SK-N-SH treated with all-trans-retinoic acid at 6 μM for 48 hours (cell line): ENCODE measurements at regions not wholly inside any gene's neighbourhood (a gene's known extent, or its start where the extent isn't known, plus 50 kb on each side); places are given as distances from the start of the nearest gene placed in this dataset.
"Not testable (repeated sequence)": the region's sequence is repeated elsewhere in the genome, so short reads cannot be mapped to it uniquely, and the experiment has no call there.

Experiments used
- ATAC-seq: fragments of 200-7000 bp; cut with Tn5 transposase; 3 replicates; pipeline ENCODE4 v1.9.1; 2020; ENCODE audit warnings: mild to moderate bottlenecking, moderate library complexity
- ARNTL ChIP-seq: fragments of 450-650 bp; formaldehyde crosslinking; IDR thresholded peaks from 2 replicates; pipeline ENCODE4 v1.5.0; 2020; ENCODE audit warnings: low read depth, mild to moderate bottlenecking, moderate library complexity, borderline replicate concordance
- BACH2 ChIP-seq: fragments of 250-450 bp; sonication (Bioruptor Pico); IDR thresholded peaks from 2 replicates; pipeline ENCODE4 v1.9.0; 2021; ENCODE audit warnings: mild to moderate bottlenecking, borderline replicate concordance
- CSDC2 ChIP-seq: fragments of 250-450 bp; sonication (Bioruptor Pico); IDR thresholded peaks from 2 replicates; pipeline ENCODE4 v1.5.0; 2020; ENCODE audit warnings: mild to moderate bottlenecking, moderate library complexity
- ESRRG ChIP-seq: fragments of 250-450 bp; sonication (Bioruptor Pico); IDR thresholded peaks from 2 replicates; pipeline ENCODE4 v1.6.1; 2021; ENCODE audit warnings: mild to moderate bottlenecking
- GLIS3 ChIP-seq: fragments of 250-450 bp; sonication (Bioruptor Pico); IDR thresholded peaks from 2 replicates; pipeline ENCODE4 v1.5.0; 2020; ENCODE audit warnings: mild to moderate bottlenecking, moderate library complexity
- ISL1 ChIP-seq: fragments of 250-450 bp; sonication (Bioruptor Pico); IDR thresholded peaks from 2 replicates; pipeline ENCODE4 v2.1.2; 2022; ENCODE audit warnings: mild to moderate bottlenecking, moderate library complexity
- OSR1 ChIP-seq: fragments of 250-450 bp; sonication (Bioruptor Pico); IDR thresholded peaks from 2 replicates; pipeline ENCODE4 v1.8.0; 2022; ENCODE audit warnings: moderate library complexity, mild to moderate bottlenecking, inconsistent platforms
- PPARA ChIP-seq: fragments of 250-450 bp; sonication (Bioruptor Pico); IDR thresholded peaks from 2 replicates; pipeline ENCODE4 v1.5.0; 2020; ENCODE audit warnings: mild to moderate bottlenecking, borderline replicate concordance
- RARB ChIP-seq: fragments of 250-450 bp; sonication (Bioruptor Pico); IDR thresholded peaks from 2 replicates; pipeline ENCODE4 v1.8.0; 2021; ENCODE audit warnings: mild to moderate bottlenecking, moderate library complexity
- SNAI2 ChIP-seq: fragments of 250-450 bp; sonication (Bioruptor Pico); IDR thresholded peaks from 2 replicates; pipeline ENCODE4 v1.5.0; 2020; ENCODE audit warnings: mild to moderate bottlenecking, moderate library complexity
- TCF4 ChIP-seq: fragments of 250-450 bp; sonication (Bioruptor Pico); IDR thresholded peaks from 2 replicates; pipeline ENCODE4 v1.8.0; 2021; ENCODE audit warnings: mild to moderate bottlenecking, moderate library complexity, borderline replicate concordance
- TOX ChIP-seq: fragments of 250-450 bp; sonication (Bioruptor Pico); IDR thresholded peaks from 2 replicates; pipeline ENCODE4 v1.8.0; 2021; ENCODE audit warnings: mild to moderate bottlenecking, moderate library complexity, borderline replicate concordance
- ZC3H10 ChIP-seq: fragments of 250-450 bp; sonication (Bioruptor Pico); IDR thresholded peaks from 2 replicates; pipeline ENCODE4 v1.5.1; 2021; ENCODE audit warnings: mild to moderate bottlenecking, moderate library complexity
- ZFP3 ChIP-seq: fragments of 250-450 bp; sonication (Bioruptor Pico); IDR thresholded peaks from 2 replicates; pipeline ENCODE4 v1.5.0; 2020; ENCODE audit warnings: mild to moderate bottlenecking, moderate library complexity
- ZFP30 ChIP-seq: fragments of 450-650 bp; formaldehyde crosslinking; IDR thresholded peaks from 2 replicates; pipeline ENCODE4 v1.5.0; 2022; ENCODE audit warnings: mild to moderate bottlenecking, moderate library complexity
- ZNF565 ChIP-seq: fragments of 450-650 bp; formaldehyde crosslinking; conservative IDR thresholded peaks from 2 replicates; pipeline ENCODE4 v1.5.0; 2020; ENCODE audit warnings: low read depth, mild to moderate bottlenecking, moderate library complexity
- ZNF70 ChIP-seq: fragments of 450-650 bp; formaldehyde crosslinking; IDR thresholded peaks from 2 replicates; pipeline ENCODE4 v1.5.0; 2020; ENCODE audit warnings: mild to moderate bottlenecking, moderate library complexity
- ZNF8 ChIP-seq: fragments of 450-650 bp; formaldehyde crosslinking; IDR thresholded peaks from 2 replicates; pipeline ENCODE4 v1.5.0; 2020; ENCODE audit warnings: mild to moderate bottlenecking, moderate library complexity
- TF ChIP-seq, protein P1 (sequence below): fragments of 250-450 bp; sonication (Bioruptor Pico); IDR thresholded peaks from 2 replicates; pipeline ENCODE4 v1.5.1; 2021; ENCODE audit warnings: mild to moderate bottlenecking, moderate library complexity
- TF ChIP-seq, protein P2 (sequence below): fragments of 250-450 bp; sonication (Bioruptor Pico); IDR thresholded peaks from 2 replicates; pipeline ENCODE4 v1.8.0; 2020; ENCODE audit warnings: mild to moderate bottlenecking, moderate library complexity, borderline replicate concordance
- TF ChIP-seq, protein P3 (sequence below): fragments of 250-450 bp; sonication (Bioruptor Pico); IDR thresholded peaks from 2 replicates; pipeline ENCODE4 v1.8.0; 2021; ENCODE audit warnings: low read depth, mild to moderate bottlenecking, moderate library complexity, borderline replicate concordance
- TF ChIP-seq, protein P4 (sequence below): fragments of 250-450 bp; sonication (Bioruptor Pico); IDR thresholded peaks from 2 replicates; pipeline ENCODE4 v1.5.1; 2020; ENCODE audit warnings: low read depth, mild to moderate bottlenecking, moderate library complexity

DNA sequence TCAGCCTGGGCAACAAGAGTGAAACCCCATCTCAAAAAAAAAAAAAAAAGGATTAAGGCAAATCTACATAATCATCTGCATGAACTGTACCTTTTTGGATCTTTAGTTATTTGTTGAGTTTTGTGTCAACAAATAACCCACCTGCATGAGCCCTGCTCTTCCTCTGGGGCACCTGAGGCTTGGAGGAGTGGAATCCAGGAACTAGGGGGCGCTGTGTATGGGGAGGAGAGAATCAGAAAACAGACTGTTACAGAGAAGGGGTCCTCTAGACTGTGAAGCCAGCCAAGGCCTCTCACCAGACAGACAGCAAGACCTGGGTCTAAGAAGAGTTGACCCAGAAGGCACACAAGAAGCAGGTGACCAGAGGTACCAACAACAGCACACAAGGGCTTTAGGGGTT lies 682.8 kb upstream of the NRP1 start:
- ATAC-seq: no peak
- TF ChIP-seq ISL1 (CRISPR knock-in tag): no peak
- TF ChIP-seq, protein P1, sequence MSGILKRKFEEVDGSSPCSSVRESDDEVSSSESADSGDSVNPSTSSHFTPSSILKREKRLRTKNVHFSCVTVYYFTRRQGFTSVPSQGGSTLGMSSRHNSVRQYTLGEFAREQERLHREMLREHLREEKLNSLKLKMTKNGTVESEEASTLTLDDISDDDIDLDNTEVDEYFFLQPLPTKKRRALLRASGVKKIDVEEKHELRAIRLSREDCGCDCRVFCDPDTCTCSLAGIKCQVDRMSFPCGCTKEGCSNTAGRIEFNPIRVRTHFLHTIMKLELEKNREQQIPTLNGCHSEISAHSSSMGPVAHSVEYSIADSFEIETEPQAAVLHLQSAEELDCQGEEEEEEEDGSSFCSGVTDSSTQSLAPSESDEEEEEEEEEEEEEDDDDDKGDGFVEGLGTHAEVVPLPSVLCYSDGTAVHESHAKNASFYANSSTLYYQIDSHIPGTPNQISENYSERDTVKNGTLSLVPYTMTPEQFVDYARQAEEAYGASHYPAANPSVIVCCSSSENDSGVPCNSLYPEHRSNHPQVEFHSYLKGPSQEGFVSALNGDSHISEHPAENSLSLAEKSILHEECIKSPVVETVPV (CRISPR knock-in tag): no peak
- no peak for TF ChIP-seq TOX (CRISPR knock-in tag)
- TF ChIP-seq ZNF8 (CRISPR knock-in tag): no peak

DNA sequence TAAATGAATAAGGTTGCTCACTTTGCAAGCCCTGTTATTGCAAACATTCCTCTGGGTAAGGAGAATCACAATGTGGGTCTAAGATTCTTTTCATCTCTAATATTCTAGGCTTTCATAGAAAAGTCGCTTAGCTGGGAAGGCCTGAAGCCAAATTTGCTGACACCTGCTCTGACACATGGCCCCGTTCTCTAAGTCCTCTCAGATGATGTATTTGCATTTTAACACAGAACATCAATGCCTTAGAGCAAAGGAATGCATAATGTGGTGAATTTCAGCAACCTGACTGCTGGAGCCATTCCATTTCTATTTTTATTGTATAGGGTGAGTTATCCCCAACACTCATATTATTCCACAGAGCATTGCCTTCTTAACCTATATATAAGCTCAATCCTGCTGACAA lies 682.1 kb upstream of the NRP1 start:
- no peak for ATAC-seq

DNA sequence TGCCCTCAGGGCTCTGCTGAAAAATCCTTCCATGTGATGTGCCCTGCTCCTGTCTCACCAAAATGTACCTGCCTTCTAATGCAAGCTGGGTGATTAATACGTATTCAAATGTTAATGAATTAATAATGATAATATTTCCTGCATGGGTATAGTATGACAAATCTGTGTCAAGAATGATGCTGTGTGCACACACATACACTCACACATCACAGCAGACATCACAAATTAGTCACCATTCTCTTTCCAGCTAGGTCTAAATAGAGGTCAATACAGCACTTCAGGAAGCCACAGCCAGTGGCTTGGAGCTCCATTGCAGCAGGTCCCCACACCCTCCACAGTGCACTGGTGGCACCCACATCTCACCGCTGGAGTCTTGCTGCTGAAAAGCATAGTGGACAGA lies 681.2 kb upstream of the NRP1 start:
- TF ChIP-seq ESRRG (CRISPR knock-in tag) (no peak), ZNF70 (CRISPR knock-in tag) (no peak), ISL1 (CRISPR knock-in tag) (no peak), ZNF565 (no peak), SNAI2 (CRISPR knock-in tag) (no peak), ARNTL (CRISPR knock-in tag) (no peak), OSR1 (no peak)
- TF ChIP-seq, protein P2, sequence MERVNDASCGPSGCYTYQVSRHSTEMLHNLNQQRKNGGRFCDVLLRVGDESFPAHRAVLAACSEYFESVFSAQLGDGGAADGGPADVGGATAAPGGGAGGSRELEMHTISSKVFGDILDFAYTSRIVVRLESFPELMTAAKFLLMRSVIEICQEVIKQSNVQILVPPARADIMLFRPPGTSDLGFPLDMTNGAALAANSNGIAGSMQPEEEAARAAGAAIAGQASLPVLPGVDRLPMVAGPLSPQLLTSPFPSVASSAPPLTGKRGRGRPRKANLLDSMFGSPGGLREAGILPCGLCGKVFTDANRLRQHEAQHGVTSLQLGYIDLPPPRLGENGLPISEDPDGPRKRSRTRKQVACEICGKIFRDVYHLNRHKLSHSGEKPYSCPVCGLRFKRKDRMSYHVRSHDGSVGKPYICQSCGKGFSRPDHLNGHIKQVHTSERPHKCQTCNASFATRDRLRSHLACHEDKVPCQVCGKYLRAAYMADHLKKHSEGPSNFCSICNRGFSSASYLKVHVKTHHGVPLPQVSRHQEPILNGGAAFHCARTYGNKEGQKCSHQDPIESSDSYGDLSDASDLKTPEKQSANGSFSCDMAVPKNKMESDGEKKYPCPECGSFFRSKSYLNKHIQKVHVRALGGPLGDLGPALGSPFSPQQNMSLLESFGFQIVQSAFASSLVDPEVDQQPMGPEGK (CRISPR knock-in tag): no peak
- TF ChIP-seq, protein P1 (CRISPR knock-in tag): no peak
- TF ChIP-seq, all 23 proteins: peak for 0
- ATAC-seq: no peak

More for the DNA sequence above, 682.1 kb upstream of the NRP1 start:
- TF ChIP-seq, protein P3, sequence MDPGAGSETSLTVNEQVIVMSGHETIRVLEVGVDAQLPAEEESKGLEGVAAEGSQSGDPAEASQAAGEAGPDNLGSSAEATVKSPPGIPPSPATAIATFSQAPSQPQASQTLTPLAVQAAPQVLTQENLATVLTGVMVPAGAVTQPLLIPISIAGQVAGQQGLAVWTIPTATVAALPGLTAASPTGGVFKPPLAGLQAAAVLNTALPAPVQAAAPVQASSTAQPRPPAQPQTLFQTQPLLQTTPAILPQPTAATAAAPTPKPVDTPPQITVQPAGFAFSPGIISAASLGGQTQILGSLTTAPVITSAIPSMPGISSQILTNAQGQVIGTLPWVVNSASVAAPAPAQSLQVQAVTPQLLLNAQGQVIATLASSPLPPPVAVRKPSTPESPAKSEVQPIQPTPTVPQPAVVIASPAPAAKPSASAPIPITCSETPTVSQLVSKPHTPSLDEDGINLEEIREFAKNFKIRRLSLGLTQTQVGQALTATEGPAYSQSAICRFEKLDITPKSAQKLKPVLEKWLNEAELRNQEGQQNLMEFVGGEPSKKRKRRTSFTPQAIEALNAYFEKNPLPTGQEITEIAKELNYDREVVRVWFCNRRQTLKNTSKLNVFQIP (CRISPR knock-in tag): no peak

DNA sequence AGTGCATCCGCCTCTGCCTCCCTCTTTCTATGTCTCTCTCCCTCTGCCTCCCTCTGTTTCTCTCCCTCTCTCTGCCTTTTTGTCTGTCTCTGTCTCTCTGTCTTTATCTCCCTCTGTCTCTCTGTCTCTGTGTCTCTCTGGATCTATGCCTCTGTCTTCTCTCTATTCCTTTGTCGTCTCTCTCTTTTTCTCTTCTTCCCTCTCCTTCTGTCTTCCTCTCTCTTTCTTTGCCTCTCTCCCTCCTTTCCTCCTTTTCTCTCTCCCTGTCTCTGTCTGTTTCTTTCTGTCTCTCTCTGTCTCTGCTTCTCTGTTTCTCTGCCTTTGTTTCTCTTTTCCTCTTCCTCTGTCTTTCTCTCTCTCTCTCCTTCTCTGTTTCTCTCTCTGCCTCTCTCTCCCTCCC lies 678.8 kb upstream of the NRP1 start:
- TF ChIP-seq ZNF565 (no peak), PPARA (no peak), SNAI2 (CRISPR knock-in tag) (no peak), ARNTL (CRISPR knock-in tag) (no peak), CSDC2 (CRISPR knock-in tag) (no peak), RARB (no peak), ZFP30 (CRISPR knock-in tag) (no peak), ZFP3 (no peak), ZC3H10 (CRISPR knock-in tag) (no peak), OSR1 (no peak), ESRRG (CRISPR knock-in tag) (no peak), TOX (CRISPR knock-in tag) (no peak), BACH2 (no peak)
- TF ChIP-seq, protein P3 (CRISPR knock-in tag): no peak
- TF ChIP-seq, all 23 proteins: peak for 0
- no peak for ATAC-seq

DNA sequence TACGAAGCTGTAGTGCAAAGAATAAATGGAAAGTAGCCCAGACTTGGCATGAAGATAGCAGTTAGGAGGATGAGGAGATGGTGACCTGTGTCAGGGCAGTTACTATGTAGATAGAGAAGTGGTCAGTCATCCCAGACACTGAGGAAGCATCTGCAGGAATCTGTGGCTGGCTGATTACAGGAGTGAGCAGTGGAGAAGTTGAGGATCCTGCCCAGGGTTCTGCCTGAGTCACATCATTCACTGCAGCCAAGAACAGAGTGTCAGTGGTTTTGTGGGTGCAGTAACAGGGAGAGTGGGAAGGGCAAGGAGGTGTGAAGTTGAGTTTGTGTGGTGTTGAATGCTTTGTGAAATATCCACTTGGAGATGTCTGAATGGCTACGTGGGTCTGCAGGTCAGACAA lies 676.4 kb upstream of the NRP1 start:
- TF ChIP-seq BACH2: no peak
- TF ChIP-seq TCF4 (CRISPR knock-in tag): no peak
- TF ChIP-seq TOX (CRISPR knock-in tag): no peak
- TF ChIP-seq CSDC2 (CRISPR knock-in tag): no peak
- no peak for TF ChIP-seq GLIS3
- TF ChIP-seq ZC3H10 (CRISPR knock-in tag): no peak
- no peak for TF ChIP-seq ESRRG (CRISPR knock-in tag)
- TF ChIP-seq, protein P4, sequence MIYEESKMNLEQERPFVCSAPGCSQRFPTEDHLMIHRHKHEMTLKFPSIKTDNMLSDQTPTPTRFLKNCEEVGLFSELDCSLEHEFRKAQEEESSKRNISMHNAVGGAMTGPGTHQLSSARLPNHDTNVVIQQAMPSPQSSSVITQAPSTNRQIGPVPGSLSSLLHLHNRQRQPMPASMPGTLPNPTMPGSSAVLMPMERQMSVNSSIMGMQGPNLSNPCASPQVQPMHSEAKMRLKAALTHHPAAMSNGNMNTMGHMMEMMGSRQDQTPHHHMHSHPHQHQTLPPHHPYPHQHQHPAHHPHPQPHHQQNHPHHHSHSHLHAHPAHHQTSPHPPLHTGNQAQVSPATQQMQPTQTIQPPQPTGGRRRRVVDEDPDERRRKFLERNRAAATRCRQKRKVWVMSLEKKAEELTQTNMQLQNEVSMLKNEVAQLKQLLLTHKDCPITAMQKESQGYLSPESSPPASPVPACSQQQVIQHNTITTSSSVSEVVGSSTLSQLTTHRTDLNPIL: no peak
- TF ChIP-seq ARNTL (CRISPR knock-in tag): no peak
- TF ChIP-seq RARB: no peak
- TF ChIP-seq ZNF70 (CRISPR knock-in tag): no peak
- TF ChIP-seq PPARA: no peak
- no peak for ATAC-seq

DNA sequence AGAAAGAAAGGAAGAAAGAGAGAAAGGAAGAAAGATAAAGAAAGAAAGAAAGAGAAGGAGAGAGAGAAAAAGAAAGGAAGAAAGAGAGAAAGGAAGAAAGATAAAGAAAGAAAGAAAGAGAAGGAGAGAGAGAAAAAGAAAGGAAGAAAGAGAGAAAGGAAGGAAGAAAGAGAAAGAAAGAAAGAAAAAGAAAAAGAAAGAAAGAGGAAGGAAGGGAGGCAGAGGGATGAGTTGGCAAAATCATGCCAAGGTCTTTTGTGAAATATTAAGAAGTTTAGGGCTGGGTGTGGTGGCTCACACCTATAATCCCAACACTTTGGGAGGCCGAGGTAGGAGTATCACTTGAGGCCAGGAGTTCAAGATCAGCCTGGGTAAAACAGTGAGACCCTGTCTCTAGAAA lies 675.8 kb upstream of the NRP1 start:
- ATAC-seq: not testable (repeated sequence)
